DOHH2 (cell line): ENCODE measurements at regions not wholly inside any gene's neighbourhood (a gene's known extent, or its start where the extent isn't known, plus 50 kb on each side); places are given as distances from the start of the nearest gene placed in this dataset.

Experiments used
- H3F3A ChIP-seq: fragments of 200-600 bp; sonication (generic), shearing (Covaris generic); 2 replicates; pipeline ENCODE4 v1.6.0; 2016; ENCODE audit warnings: antibody characterized with exemption, mild to moderate bottlenecking; ENCODE audit not compliant: control insufficient read depth, insufficient read depth
- H3K27ac ChIP-seq: fragments of 200-600 bp; sonication (generic); 2 replicates; pipeline ENCODE4 v1.5.1; 2014; ENCODE audit warnings: low read depth, mild to moderate bottlenecking, low read length, moderate library complexity
- H3K27me3 ChIP-seq: fragments of 200-600 bp; sonication (generic); 2 replicates; pipeline ENCODE4 v1.6.1; 2014; ENCODE audit warnings: mild to moderate bottlenecking, low read length, mixed read lengths; ENCODE audit not compliant: control insufficient read depth
- H3K36me3 ChIP-seq: fragments of 200-600 bp; sonication (generic); 2 replicates; pipeline ENCODE4 v1.6.1; 2014; ENCODE audit warnings: mild to moderate bottlenecking, low read length, moderate library complexity, mixed read lengths; ENCODE audit not compliant: control insufficient read depth
- H3K4me1 ChIP-seq: fragments of 200-600 bp; sonication (generic); 2 replicates; pipeline ENCODE4 v1.6.1; 2014; ENCODE audit warnings: mild to moderate bottlenecking, low read length, mixed read lengths; ENCODE audit not compliant: control insufficient read depth
- H3K4me2 ChIP-seq: fragments of 200-600 bp; sonication (generic); 2 replicates; pipeline ENCODE4 v1.6.0; 2014; ENCODE audit warnings: mild to moderate bottlenecking, low read length, moderate library complexity
- H3K4me3 ChIP-seq: fragments of 200-600 bp; sonication (generic); 2 replicates; pipeline ENCODE4 v1.5.1; 2014; ENCODE audit warnings: mild to moderate bottlenecking, low read length, mixed read lengths
- H3K79me2 ChIP-seq: fragments of 200-600 bp; sonication (generic); 2 replicates; pipeline ENCODE4 v1.6.1; 2014; ENCODE audit warnings: mild to moderate bottlenecking, low read length, mixed read lengths; ENCODE audit not compliant: control insufficient read depth
- H3K9me2 ChIP-seq: fragments of 200-600 bp; sonication (generic); replicated peaks from 2 replicates; pipeline ENCODE4 v1.6.1; 2014; ENCODE audit warnings: mild to moderate bottlenecking, low read length, mixed read lengths; ENCODE audit not compliant: control insufficient read depth
- H3K9me3 ChIP-seq: fragments of 200-600 bp; sonication (generic); 2 replicates; pipeline ENCODE4 v1.6.1; 2014; ENCODE audit warnings: antibody characterized with exemption, low read length, mixed read lengths; ENCODE audit not compliant: control insufficient read depth, insufficient read depth
- H4K20me1 ChIP-seq: fragments of 200-600 bp; sonication (generic); 2 replicates; pipeline ENCODE4 v1.6.0; 2014; ENCODE audit warnings: low read depth, mild to moderate bottlenecking, antibody characterized with exemption, low read length, moderate library complexity; ENCODE audit not compliant: control insufficient read depth, insufficient read depth
- EZH2phosphoT487 ChIP-seq: fragments of 200-600 bp; sonication (generic); IDR thresholded peaks from 2 replicates; pipeline ENCODE4 v1.6.1; 2017; ENCODE audit warnings: borderline replicate concordance, mild to moderate bottlenecking, antibody characterized with exemption, low read length, moderate library complexity, mixed read lengths
- TF ChIP-seq, protein P1 (sequence below): fragments of 200-600 bp; sonication (generic); IDR thresholded peaks from one replicate; pipeline ENCODE4 v1.5.1; 2014; ENCODE audit warnings: antibody characterized with exemption, mild to moderate bottlenecking, low read depth, low read length; ENCODE audit not compliant: poor library complexity, severe bottlenecking

- H3K27me3 ChIP-seq = no peaks in the 10 kb centered on the region
- no peaks in the 10 kb centered on the region for H3K4me1 ChIP-seq
- TF ChIP-seq, protein P1, sequence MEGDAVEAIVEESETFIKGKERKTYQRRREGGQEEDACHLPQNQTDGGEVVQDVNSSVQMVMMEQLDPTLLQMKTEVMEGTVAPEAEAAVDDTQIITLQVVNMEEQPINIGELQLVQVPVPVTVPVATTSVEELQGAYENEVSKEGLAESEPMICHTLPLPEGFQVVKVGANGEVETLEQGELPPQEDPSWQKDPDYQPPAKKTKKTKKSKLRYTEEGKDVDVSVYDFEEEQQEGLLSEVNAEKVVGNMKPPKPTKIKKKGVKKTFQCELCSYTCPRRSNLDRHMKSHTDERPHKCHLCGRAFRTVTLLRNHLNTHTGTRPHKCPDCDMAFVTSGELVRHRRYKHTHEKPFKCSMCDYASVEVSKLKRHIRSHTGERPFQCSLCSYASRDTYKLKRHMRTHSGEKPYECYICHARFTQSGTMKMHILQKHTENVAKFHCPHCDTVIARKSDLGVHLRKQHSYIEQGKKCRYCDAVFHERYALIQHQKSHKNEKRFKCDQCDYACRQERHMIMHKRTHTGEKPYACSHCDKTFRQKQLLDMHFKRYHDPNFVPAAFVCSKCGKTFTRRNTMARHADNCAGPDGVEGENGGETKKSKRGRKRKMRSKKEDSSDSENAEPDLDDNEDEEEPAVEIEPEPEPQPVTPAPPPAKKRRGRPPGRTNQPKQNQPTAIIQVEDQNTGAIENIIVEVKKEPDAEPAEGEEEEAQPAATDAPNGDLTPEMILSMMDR = no peak
- no peak for TF ChIP-seq EZH2phosphoT487
- H4K20me1 ChIP-seq = no peaks in the 10 kb centered on the region
- no peaks in the 10 kb centered on the region for H3K9me2 ChIP-seq
- H3K4me3 ChIP-seq = no peak overlapping the region
- no peak overlapping the region for H3K27ac ChIP-seq
- no peaks in the 10 kb centered on the region for H3F3A ChIP-seq
- H3K36me3 ChIP-seq = no peaks in the 10 kb centered on the region
- no peaks in the 10 kb centered on the region for H3K79me2 ChIP-seq
- no peak overlapping the region for H3K4me2 ChIP-seq
- no peaks in the 10 kb centered on the region for H3K9me3 ChIP-seq
Measured at GRCh38 chr12:124183172-124183571, 111.7 kb upstream of the RFLNA start.

DNA sequence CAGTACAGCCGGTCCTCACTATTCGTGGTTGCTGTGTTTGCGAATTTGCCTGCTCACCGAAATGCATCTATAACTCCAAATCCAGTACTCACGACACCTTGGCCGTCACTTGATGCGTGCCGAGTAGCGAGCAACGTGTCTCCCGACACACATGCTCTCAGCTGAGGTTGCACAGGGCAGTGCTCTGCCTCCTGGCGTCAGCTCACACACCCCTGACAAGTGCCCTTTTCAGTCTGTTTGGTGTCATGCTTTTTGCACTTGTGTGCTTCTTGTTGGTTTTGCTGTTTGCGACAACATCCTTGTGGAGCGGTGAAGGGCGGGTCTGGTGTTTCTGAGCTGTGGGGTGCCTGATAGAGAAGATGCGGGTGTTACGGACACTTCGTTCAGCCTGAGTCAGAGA lies 110.4 kb upstream of the RFLNA start:
- H3K4me3 ChIP-seq = no peak overlapping the region
- no peaks in the 10 kb centered on the region for H3K36me3 ChIP-seq
- no peaks in the 10 kb centered on the region for H3K9me2 ChIP-seq
- H4K20me1 ChIP-seq = no peaks in the 10 kb centered on the region
- no peak overlapping the region for H3K4me2 ChIP-seq
- H3F3A ChIP-seq = no peaks in the 10 kb centered on the region
- no peak overlapping the region for H3K27ac ChIP-seq
- no peak for TF ChIP-seq EZH2phosphoT487
- TF ChIP-seq, protein P1 = no peak
- H3K27me3 ChIP-seq = no peaks in the 10 kb centered on the region
- H3K4me1 ChIP-seq = no peaks in the 10 kb centered on the region
- no peaks in the 10 kb centered on the region for H3K79me2 ChIP-seq
- H3K9me3 ChIP-seq = no peaks in the 10 kb centered on the region

GRCh38 chr12:124185971-124186686 lies 108.8 kb upstream of the RFLNA start:
- no peaks in the 10 kb centered on the region for H3K27me3 ChIP-seq
- no peaks in the 10 kb centered on the region for H3K79me2 ChIP-seq
- H3K27ac ChIP-seq = no peak overlapping the region
- H3K9me3 ChIP-seq = no peaks in the 10 kb centered on the region
- H4K20me1 ChIP-seq = no peaks in the 10 kb centered on the region
- H3F3A ChIP-seq = no peaks in the 10 kb centered on the region
- TF ChIP-seq, protein P1 = no peak
- no peak for TF ChIP-seq EZH2phosphoT487
- H3K4me2 ChIP-seq = no peak overlapping the region
- no peaks in the 10 kb centered on the region for H3K4me1 ChIP-seq
- H3K4me3 ChIP-seq = no peak overlapping the region
- no peaks in the 10 kb centered on the region for H3K9me2 ChIP-seq
- no peaks in the 10 kb centered on the region for H3K36me3 ChIP-seq
